NT2/D1 (cell line): ENCODE measurements at regions not wholly inside any gene's neighbourhood (a gene's known extent, or its start where the extent isn't known, plus 50 kb on each side); places are given as distances from the start of the nearest gene placed in this dataset.

ENCODE experiments used
- SUZ12 ChIP-seq: IDR thresholded peaks from 2 replicates; pipeline ENCODE4 v1.6.1; 2011; ENCODE audit not compliant: insufficient read length, insufficient read depth; ENCODE audit errors: extremely low read depth
- YY1 ChIP-seq: IDR thresholded peaks from 2 replicates; pipeline ENCODE4 v1.6.1; 2011; ENCODE audit not compliant: insufficient read length, insufficient read depth
- ZNF274 ChIP-seq: IDR thresholded peaks from 2 replicates; pipeline ENCODE4 v1.6.1; 2011; ENCODE audit warnings: mild to moderate bottlenecking, low read depth, low read length

GRCh38 chr9:26789959-26790358 lies 102.6 kb downstream of the CAAP1 start:
- no peak for TF ChIP-seq YY1
- no peak for TF ChIP-seq SUZ12
- TF ChIP-seq ZNF274: no peak
